SK-N-SH treated with all-trans-retinoic acid at 6 μM for 48 hours (cell line): ENCODE measurements at regions not wholly inside any gene's neighbourhood (a gene's known extent, or its start where the extent isn't known, plus 50 kb on each side); places are given as distances from the start of the nearest gene placed in this dataset.

Source experiments
- BACH2 ChIP-seq: fragments of 250-450 bp; sonication (Bioruptor Pico); IDR thresholded peaks from 2 replicates; pipeline ENCODE4 v1.9.0; 2021; ENCODE audit warnings: mild to moderate bottlenecking, borderline replicate concordance
- OSR1 ChIP-seq: fragments of 250-450 bp; sonication (Bioruptor Pico); IDR thresholded peaks from 2 replicates; pipeline ENCODE4 v1.8.0; 2022; ENCODE audit warnings: moderate library complexity, mild to moderate bottlenecking, inconsistent platforms
- PPARA ChIP-seq: fragments of 250-450 bp; sonication (Bioruptor Pico); IDR thresholded peaks from 2 replicates; pipeline ENCODE4 v1.5.0; 2020; ENCODE audit warnings: mild to moderate bottlenecking, borderline replicate concordance
- ZC3H10 ChIP-seq: fragments of 250-450 bp; sonication (Bioruptor Pico); IDR thresholded peaks from 2 replicates; pipeline ENCODE4 v1.5.1; 2021; ENCODE audit warnings: mild to moderate bottlenecking, moderate library complexity
- ZNF70 ChIP-seq: fragments of 450-650 bp; formaldehyde crosslinking; IDR thresholded peaks from 2 replicates; pipeline ENCODE4 v1.5.0; 2020; ENCODE audit warnings: mild to moderate bottlenecking, moderate library complexity
- ZNF8 ChIP-seq: fragments of 450-650 bp; formaldehyde crosslinking; IDR thresholded peaks from 2 replicates; pipeline ENCODE4 v1.5.0; 2020; ENCODE audit warnings: mild to moderate bottlenecking, moderate library complexity

- TF ChIP-seq OSR1 (CRISPR knock-in tag) (no peak), ZNF70 (CRISPR knock-in tag) (no peak), PPARA (CRISPR knock-in tag) (no peak), BACH2 (no peak), ZC3H10 (CRISPR knock-in tag) (no peak), ZNF8 (CRISPR knock-in tag) (no peak)
Observed at GRCh38 chr2:12931186-12931844, 214.6 kb downstream of the TRIB2 start.
